ENCODE measurements at regions not wholly inside any gene's neighbourhood (a gene's known extent, or its start where the extent isn't known, plus 50 kb on each side); places are given as distances from the start of the nearest gene placed in this dataset.
"Not testable (repeated sequence)": the region's sequence is repeated elsewhere in the genome, so short reads cannot be mapped to it uniquely, and the experiment has no call there.

GRCh38 chr11:128018692-128019091 is 568.7 kb downstream of the ETS1 start:
- DNase-seq = no peak

GRCh38 chr11:128005562-128005961 is 581.8 kb downstream of the ETS1 start:
- DNase-seq = no peak

- DNase-seq = no peak
Observed at GRCh38 chr11:127998421-127998820, 588.9 kb downstream of the ETS1 start.

- no peak for DNase-seq
Observed at GRCh38 chr11:127997594-127997993, 589.8 kb downstream of the ETS1 start.

- DNase-seq = no peak
Observed at GRCh38 chr11:127996825-127997224, 590.5 kb downstream of the ETS1 start.

GRCh38 chr11:127995921-127996320 is 591.4 kb downstream of the ETS1 start:
- DNase-seq = no peak

GRCh38 chr11:127994736-127995135 is 592.6 kb downstream of the ETS1 start:
- DNase-seq = no peak

- DNase-seq = peak; percentile 6
Observed at GRCh38 chr11:127993788-127994187, 593.6 kb downstream of the ETS1 start.

- DNase-seq = no peak
Observed at GRCh38 chr11:127993281-127993680, 594.1 kb downstream of the ETS1 start.

GRCh38 chr11:127986073-127986472 is 601.3 kb downstream of the ETS1 start:
- no peak for DNase-seq

GRCh38 chr11:127972816-127973215 is 614.5 kb downstream of the ETS1 start:
- DNase-seq = no peak

GRCh38 chr11:127971448-127971847 is 615.9 kb downstream of the ETS1 start:
- no peak for DNase-seq

- no peak for DNase-seq
Observed at GRCh38 chr11:127966821-127967220, 620.5 kb downstream of the ETS1 start.

- DNase-seq = no peak
Observed at GRCh38 chr11:127965939-127966668, 621.3 kb downstream of the ETS1 start.

GRCh38 chr11:127962416-127962815 is 624.9 kb downstream of the ETS1 start:
- DNase-seq = no peak

- no peak for DNase-seq
Observed at GRCh38 chr11:127950162-127950561, 637.2 kb downstream of the ETS1 start.

- peak; percentile 20 for DNase-seq
Observed at GRCh38 chr11:127943763-127944162, 643.6 kb downstream of the ETS1 start.

GRCh38 chr11:127943152-127943551 is 644.2 kb downstream of the ETS1 start:
- DNase-seq = no peak

- DNase-seq = not testable (repeated sequence)
Observed at GRCh38 chr11:127941554-127941953, 645.8 kb downstream of the ETS1 start.

GRCh38 chr11:127939000-127939399 is 648.4 kb downstream of the ETS1 start:
- DNase-seq = no peak

GRCh38 chr11:127935081-127935480 is 652.3 kb downstream of the ETS1 start:
- no peak for DNase-seq

GRCh38 chr11:127933961-127934360 is 653.4 kb downstream of the ETS1 start:
- not testable (repeated sequence) for DNase-seq

- DNase-seq = no peak
Observed at GRCh38 chr11:127931803-127932202, 655.6 kb downstream of the ETS1 start.

- DNase-seq = no peak
Observed at GRCh38 chr11:127926721-127927120, 660.6 kb downstream of the ETS1 start.

- DNase-seq = no peak
Observed at GRCh38 chr11:127925475-127925874, 661.9 kb downstream of the ETS1 start.

Data from activated CD4-positive, alpha-beta T cell treated with anti-CD3 and anti-CD28 coated beads for 48 hours (primary cell).